SK-N-MC (cell line): ENCODE measurements at regions not wholly inside any gene's neighbourhood (a gene's known extent, or its start where the extent isn't known, plus 50 kb on each side); places are given as distances from the start of the nearest gene placed in this dataset.

Experiments used
- EZH2 ChIP-seq: fragments of 200-600 bp; sonication (generic); IDR thresholded peaks from one replicate; pipeline ENCODE4 v1.6.1; 2017; ENCODE audit warnings: antibody characterized with exemption
- POLR2AphosphoS5 ChIP-seq: IDR thresholded peaks from 2 replicates; pipeline ENCODE4 v1.6.1; 2012; ENCODE audit warnings: mild to moderate bottlenecking, low read depth, low read length, borderline replicate concordance

- TF ChIP-seq EZH2 = no peak
- TF ChIP-seq POLR2AphosphoS5 = no peak
Measured at GRCh38 chr5:101866473-101866872, 429.6 kb downstream of the SLCO4C1 start.
